Breast epithelium (tissue), 4 donors: ENCODE measurements at regions not wholly inside any gene's neighbourhood (a gene's known extent, or its start where the extent isn't known, plus 50 kb on each side); places are given as distances from the start of the nearest gene placed in this dataset.

Source experiments
- DNase-seq, 2 donors: peaks; one replicate each; pipeline ENCODE4 v3.0.0-alpha.2; 2019; ENCODE audit warnings: low spot score in 2 of 2
- H3K27ac ChIP-seq, 2 donors: fragments of 200-600 bp; sonication (generic) in 1 of 2; one replicate each; pipeline ENCODE4 v1.5.1; 2016 to 2019; ENCODE audit warnings: mild to moderate bottlenecking in 1 of 2
- H3K27me3 ChIP-seq, 2 donors: fragments of 200-600 bp; sonication (generic) in 1 of 2; one replicate each; pipeline versions ENCODE4 v1.5.1 to v1.6.0; 2017 to 2019; ENCODE audit warnings: control low read depth in 1 of 2, mild to moderate bottlenecking in 1 of 2
- H3K36me3 ChIP-seq: fragments of 200-600 bp; one replicate; pipeline ENCODE4 v1.5.1; 2019
- H3K4me1 ChIP-seq, 2 donors: fragments of 200-600 bp; sonication (generic); one replicate each; pipeline ENCODE4 v1.5.1; 2016 to 2019; ENCODE audit warnings: control low read depth in 1 of 2
- H3K4me3 ChIP-seq, 3 donors: fragments of 200-600 bp; sonication (generic); 1 replicate in 2 of 3; 2 replicates in 1 of 3; pipeline ENCODE4 v1.5.1; 2016 to 2019; ENCODE audit warnings: mild to moderate bottlenecking in 3 of 3, moderate library complexity in 2 of 3
- H3K9me3 ChIP-seq, 2 donors: fragments of 200-600 bp; sonication (generic) in 1 of 2; one replicate each; pipeline ENCODE4 v1.5.1; 2016 to 2019; ENCODE audit warnings: control low read depth in 1 of 2
- POLR2A ChIP-seq: fragments of 450-650 bp; IDR thresholded peaks from one replicate; pipeline ENCODE4 v1.6.1; 2016; ENCODE audit warnings: antibody characterized with exemption, mild to moderate bottlenecking, moderate library complexity
- POLR2AphosphoS5 ChIP-seq, 3 donors: sonication (generic); formaldehyde crosslinking; IDR thresholded peaks; one replicate each; pipeline ENCODE4 v1.6.1; 2017; ENCODE audit warnings: antibody characterized with exemption in 3 of 3
- intact Hi-C: fragments of 100-400 bp; cut with DNase I; formaldehyde crosslinking; loops from one replicate; pipeline ENCODE4 v1.15.1; 2023; ENCODE audit warnings: low total_unique reads
- TF ChIP-seq, protein P1 (sequence below), 3 donors: fragments of 450-650 bp; IDR thresholded peaks; one replicate each; pipeline ENCODE4 v1.5.1; 2016 to 2017; ENCODE audit warnings: antibody characterized with exemption in 3 of 3, mild to moderate bottlenecking in 3 of 3, moderate library complexity in 3 of 3

DNA sequence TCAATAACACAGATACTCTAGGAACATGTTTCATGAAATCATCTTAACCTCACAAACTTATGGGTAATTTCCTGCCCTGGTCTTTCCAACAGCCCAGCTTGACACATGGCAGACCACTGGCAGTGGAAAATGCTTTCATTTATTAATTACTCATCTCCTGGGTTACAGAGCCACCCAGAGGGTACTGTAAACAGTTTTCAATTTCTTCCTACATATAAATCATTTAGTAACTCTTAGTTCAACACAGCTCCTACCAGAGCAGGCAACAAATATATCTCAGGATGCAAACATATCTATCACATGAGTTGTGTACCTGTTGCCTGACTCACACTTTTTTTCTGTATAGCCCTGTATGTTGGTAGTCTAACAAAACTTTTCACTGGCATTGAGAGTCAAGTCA lies 99.2 kb upstream of the VRK2 start:
- H3K9me3 ChIP-seq, result no peaks in the 10 kb centered on the region
- TF ChIP-seq POLR2A (no peak), POLR2AphosphoS5 (IDR thresholded peaks at IDR 0.05) (no peak)
- TF ChIP-seq, protein P1, sequence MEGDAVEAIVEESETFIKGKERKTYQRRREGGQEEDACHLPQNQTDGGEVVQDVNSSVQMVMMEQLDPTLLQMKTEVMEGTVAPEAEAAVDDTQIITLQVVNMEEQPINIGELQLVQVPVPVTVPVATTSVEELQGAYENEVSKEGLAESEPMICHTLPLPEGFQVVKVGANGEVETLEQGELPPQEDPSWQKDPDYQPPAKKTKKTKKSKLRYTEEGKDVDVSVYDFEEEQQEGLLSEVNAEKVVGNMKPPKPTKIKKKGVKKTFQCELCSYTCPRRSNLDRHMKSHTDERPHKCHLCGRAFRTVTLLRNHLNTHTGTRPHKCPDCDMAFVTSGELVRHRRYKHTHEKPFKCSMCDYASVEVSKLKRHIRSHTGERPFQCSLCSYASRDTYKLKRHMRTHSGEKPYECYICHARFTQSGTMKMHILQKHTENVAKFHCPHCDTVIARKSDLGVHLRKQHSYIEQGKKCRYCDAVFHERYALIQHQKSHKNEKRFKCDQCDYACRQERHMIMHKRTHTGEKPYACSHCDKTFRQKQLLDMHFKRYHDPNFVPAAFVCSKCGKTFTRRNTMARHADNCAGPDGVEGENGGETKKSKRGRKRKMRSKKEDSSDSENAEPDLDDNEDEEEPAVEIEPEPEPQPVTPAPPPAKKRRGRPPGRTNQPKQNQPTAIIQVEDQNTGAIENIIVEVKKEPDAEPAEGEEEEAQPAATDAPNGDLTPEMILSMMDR (IDR thresholded peaks at IDR 0.05), result no peak
- no peaks in the 10 kb centered on the region for H3K4me1 ChIP-seq
- H3K27me3 ChIP-seq, result no peaks in the 10 kb centered on the region
- DNase-seq, result no peak
- intact Hi-C loops, result no loop called here
- no peak overlapping the region for H3K4me3 ChIP-seq
- H3K27ac ChIP-seq, result no peak overlapping the region
- H3K36me3 ChIP-seq, result no peaks in the 10 kb centered on the region

DNA sequence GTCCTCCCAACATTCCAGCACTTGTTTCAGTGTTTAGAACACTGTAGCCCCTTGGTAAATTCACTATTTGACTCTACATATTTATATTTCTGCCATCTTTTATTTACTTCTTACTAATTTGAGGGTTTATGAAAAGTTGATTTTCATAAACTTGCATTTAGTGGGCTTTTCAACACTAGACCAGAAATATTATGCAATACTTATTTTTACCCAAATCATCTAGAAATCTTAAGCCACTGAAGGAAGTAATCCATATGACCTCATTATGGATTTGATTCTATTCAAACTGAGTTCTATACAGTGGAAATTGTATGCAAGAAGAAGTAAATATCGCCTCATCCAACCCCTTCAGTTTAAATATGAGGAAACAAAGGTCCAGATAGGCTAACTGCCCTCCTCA lies 92.6 kb upstream of the VRK2 start:
- no peaks in the 10 kb centered on the region for H3K9me3 ChIP-seq
- H3K4me1 ChIP-seq, result no peaks in the 10 kb centered on the region
- intact Hi-C loops, result no loop called here
- H3K4me3 ChIP-seq, result no peak overlapping the region
- no peak overlapping the region for H3K27ac ChIP-seq
- no peaks in the 10 kb centered on the region for H3K36me3 ChIP-seq
- TF ChIP-seq, protein P1 (IDR thresholded peaks at IDR 0.05), result no peak
- no peak for TF ChIP-seq POLR2AphosphoS5 (IDR thresholded peaks at IDR 0.05)
- DNase-seq, result no peak
- no peaks in the 10 kb centered on the region for H3K27me3 ChIP-seq

DNA sequence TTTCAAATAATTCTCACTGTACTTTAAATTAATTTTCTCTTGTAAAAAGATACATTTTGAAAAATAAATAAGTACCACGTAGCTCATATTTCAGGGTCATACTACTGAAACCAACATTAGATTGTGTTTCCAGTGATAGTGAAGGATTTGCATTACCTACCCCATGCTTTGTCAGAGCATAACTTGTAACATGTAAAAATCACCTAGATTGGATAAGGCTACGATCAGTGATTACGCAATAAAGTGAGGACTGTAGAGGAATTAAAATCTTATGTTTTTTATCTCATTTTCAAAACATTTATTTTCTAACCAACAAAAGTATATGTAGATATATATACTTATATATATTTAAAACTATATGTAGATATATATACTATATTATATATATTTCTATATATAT lies 89.4 kb upstream of the VRK2 start:
- H3K27ac ChIP-seq, result no peak overlapping the region
- no peak for DNase-seq
- no peak overlapping the region for H3K4me3 ChIP-seq
- H3K4me1 ChIP-seq, result no peaks in the 10 kb centered on the region
- no peaks in the 10 kb centered on the region for H3K36me3 ChIP-seq
- H3K9me3 ChIP-seq, result no peaks in the 10 kb centered on the region
- intact Hi-C loops, result no loop called here
- TF ChIP-seq POLR2A, result no peak
- no peak for TF ChIP-seq POLR2AphosphoS5 (IDR thresholded peaks at IDR 0.05)
- TF ChIP-seq, protein P1 (IDR thresholded peaks at IDR 0.05), result no peak
- no peaks in the 10 kb centered on the region for H3K27me3 ChIP-seq

DNA sequence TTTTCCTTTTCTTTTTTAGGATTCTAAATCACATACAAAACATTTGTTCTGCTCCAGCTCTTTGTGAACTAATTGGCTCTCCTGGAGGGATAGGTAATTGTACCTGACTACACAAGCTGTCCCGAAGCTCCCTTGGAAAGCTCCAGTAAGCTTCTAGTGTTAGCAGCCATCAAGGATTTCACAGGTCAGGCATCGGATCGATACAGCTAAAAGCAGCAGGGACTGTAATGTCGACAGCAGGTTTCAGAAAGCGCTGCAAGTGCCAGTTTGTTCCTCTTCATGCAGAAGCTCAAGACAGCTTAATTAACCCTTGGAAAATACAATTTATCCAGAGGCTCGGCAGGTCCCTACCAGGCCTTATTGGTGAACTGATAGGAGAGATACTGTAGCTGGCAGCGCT lies 87.2 kb upstream of the VRK2 start:
- H3K4me1 ChIP-seq, result no peaks in the 10 kb centered on the region
- H3K27ac ChIP-seq, result no peak overlapping the region
- intact Hi-C loops, result no loop called here
- no peaks in the 10 kb centered on the region for H3K36me3 ChIP-seq
- no peaks in the 10 kb centered on the region for H3K9me3 ChIP-seq
- no peaks in the 10 kb centered on the region for H3K27me3 ChIP-seq
- TF ChIP-seq POLR2AphosphoS5 (IDR thresholded peaks at IDR 0.05), result no peak
- no peak for TF ChIP-seq POLR2A
- TF ChIP-seq, protein P1 (IDR thresholded peaks at IDR 0.05), result no peak
- H3K4me3 ChIP-seq, result no peak overlapping the region
- DNase-seq, result no peak

DNA sequence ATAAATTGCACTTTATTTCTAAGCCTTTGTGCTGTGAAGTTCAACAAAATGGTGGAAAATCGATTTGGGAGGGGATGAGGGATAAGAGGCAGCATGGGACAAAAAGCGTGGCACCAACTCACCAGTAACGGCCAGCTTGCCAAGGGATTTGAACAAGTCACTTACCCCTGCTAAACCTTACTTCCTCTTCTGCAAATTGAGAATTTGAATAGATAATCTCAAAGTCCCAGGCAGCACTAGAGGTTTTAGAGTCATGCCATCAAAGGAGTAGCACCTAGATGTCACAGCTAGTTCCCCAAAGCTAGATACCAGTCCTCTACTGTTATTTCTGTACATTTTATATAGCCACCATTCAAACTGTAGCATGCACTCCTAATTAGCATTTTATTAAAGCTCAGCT lies 83.7 kb upstream of the VRK2 start:
- Histone ChIP-seq H3K27me3 (no peaks in the 10 kb centered on the region), H3K27ac (no peak overlapping the region), H3K4me1 (no peaks in the 10 kb centered on the region), H3K9me3 (no peaks in the 10 kb centered on the region), H3K4me3 (no peak overlapping the region), H3K36me3 (no peaks in the 10 kb centered on the region)
- TF ChIP-seq POLR2A (no peak), POLR2AphosphoS5 (IDR thresholded peaks at IDR 0.05) (no peak)
- TF ChIP-seq, protein P1 (IDR thresholded peaks at IDR 0.05), result no peak
- no peak for DNase-seq
- intact Hi-C loops, result no loop called here
